Activated naive CD4-positive, alpha-beta T cell treated with anti-CD3 and anti-CD28 coated beads, Interleukin-2, amount 50 U/mL, for 72 hours (primary cell): ENCODE measurements at regions not wholly inside any gene's neighbourhood (a gene's known extent, or its start where the extent isn't known, plus 50 kb on each side); places are given as distances from the start of the nearest gene placed in this dataset.

Experiments
- ATAC-seq, 2 donors: fragments of 150-1000 bp; cut with Tn5 transposase; 2 replicates each; pipeline ENCODE4 v1.10.0; 2021; ENCODE audit warnings: mild to moderate bottlenecking in 2 of 2, moderate library complexity in 2 of 2
- DNase-seq, 2 donors: peaks; one replicate each; pipeline ENCODE4 v3.0.0; 2021 to 2022; ENCODE audit warnings: low spot score in 2 of 2
- H3K27ac Mint-ChIP-seq, 2 donors: one replicate each; pipeline ENCODE4 v1.8.0; 2022; ENCODE audit warnings: mild to moderate bottlenecking in 2 of 2, mixed read lengths in 2 of 2
- H3K36me3 Mint-ChIP-seq, 2 donors: one replicate each; pipeline ENCODE4 v1.8.0; 2022; ENCODE audit warnings: mixed read lengths in 2 of 2
- H3K9me3 Mint-ChIP-seq, 2 donors: one replicate each; pipeline ENCODE4 v1.8.0; 2022; ENCODE audit warnings: mixed read lengths in 2 of 2

DNA sequence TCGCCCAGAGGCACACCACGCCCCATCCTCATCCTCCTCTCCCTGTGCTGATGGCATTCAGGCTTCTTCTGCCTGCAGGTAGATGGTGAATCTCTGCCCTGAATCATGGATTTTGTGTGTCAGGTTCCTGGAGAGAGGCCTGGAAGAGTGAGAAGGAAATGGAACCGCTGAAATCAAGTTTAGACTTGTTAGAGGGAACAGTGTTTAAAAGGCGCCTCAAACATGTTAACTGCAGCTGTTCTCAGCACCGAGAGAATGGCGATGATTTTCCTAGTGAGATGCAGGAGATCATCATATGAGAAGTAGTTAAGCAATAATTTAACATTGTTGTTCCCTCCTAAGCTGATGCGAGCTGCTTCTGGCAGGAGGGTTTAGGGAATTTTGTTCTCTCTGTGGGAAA lies 744.4 kb upstream of the EEF2KMT start:
- Mint-ChIP-seq H3K9me3 (peaks cover 9 to 10% of the 10 kb centered on the region in 2 donors), H3K27ac (no peak overlapping the region), H3K36me3 (no peaks in the 10 kb centered on the region)
- ATAC-seq (no peak), DNase-seq (no peak)

DNA sequence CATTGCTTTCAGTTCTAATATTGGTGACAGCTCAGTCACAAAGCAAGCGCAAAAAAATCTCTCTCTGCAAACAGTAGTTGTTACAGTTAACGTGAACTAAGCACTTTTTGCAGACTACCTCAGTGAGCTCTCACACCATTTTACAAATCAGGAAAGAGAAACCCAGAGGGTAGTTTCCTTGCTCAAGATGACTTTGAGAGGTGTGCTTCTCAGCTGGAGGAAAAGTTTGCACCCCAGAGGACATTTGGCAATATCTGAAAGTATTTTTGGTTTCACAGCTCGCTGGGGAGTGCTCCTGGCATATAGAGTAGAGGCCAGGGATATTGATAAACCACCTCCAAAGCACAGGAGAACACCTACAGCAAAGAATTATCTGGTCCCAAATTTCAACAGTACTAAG lies 741.1 kb upstream of the EEF2KMT start:
- DNase-seq (no peak), ATAC-seq (no peak)
- H3K9me3 Mint-ChIP-seq: peaks cover 20 to 23% of the 10 kb centered on the region in 2 donors
- no peak overlapping the region for H3K27ac Mint-ChIP-seq
- H3K36me3 Mint-ChIP-seq: no peaks in the 10 kb centered on the region

DNA sequence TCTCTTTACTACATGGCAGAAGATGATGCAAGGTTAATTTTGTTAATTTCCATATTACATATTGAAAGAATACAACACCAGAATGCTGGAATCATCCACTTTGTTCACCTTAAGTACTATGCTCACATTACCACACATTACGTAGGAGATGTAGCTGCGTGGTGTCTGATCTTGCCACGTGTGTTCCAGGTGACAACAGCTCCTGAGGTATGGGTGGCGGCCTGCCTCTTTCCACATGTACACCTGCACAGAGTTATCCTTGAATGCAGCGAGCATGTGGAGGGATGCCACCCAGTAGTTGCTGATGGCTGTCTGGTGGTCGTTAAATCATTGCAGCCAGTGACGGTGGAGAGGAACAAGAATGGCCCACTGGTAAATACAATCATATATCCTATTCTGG lies 740.5 kb upstream of the EEF2KMT start:
- ATAC-seq: no peak
- no peak for DNase-seq
- Mint-ChIP-seq H3K9me3 (peaks cover 14 to 18% of the 10 kb centered on the region in 2 donors), H3K27ac (no peak overlapping the region), H3K36me3 (no peaks in the 10 kb centered on the region)

DNA sequence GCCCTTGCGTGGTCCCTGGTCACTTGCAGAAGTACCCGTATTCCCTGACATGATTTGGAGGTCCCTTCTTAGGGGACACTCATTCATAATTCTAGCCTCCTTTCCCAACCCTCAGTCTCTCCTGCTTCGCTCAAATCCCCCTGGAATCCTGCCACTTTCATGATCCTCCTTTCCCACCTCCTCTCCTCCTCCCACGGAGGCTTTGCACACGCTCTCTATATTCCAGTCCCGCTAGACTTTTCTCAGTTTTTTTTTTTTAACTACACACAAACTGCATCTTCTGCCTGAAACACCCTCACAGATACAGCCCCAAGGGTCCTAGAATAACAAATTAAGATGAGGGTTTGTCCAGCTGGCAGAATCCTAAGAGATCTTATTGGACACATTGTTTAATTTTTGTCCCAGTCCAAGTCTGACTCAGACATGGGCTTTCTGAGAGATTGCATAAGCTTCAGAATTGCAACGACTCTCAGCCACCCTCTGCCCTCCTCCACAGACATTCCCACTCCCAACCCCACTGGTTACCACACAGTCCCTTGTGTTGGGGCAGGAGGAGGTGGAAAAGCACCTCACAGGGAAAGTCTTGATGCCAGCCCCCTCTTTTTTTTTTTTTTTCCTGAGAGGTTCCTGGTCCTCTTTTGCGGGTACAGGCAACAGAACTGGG lies 739.5 kb upstream of the EEF2KMT start:
- no peaks in the 10 kb centered on the region for H3K36me3 Mint-ChIP-seq
- DNase-seq (no peak), ATAC-seq (no peak)
- H3K9me3 Mint-ChIP-seq: peaks cover 14 to 18% of the 10 kb centered on the region in 2 donors
- no peak overlapping the region for H3K27ac Mint-ChIP-seq

DNA sequence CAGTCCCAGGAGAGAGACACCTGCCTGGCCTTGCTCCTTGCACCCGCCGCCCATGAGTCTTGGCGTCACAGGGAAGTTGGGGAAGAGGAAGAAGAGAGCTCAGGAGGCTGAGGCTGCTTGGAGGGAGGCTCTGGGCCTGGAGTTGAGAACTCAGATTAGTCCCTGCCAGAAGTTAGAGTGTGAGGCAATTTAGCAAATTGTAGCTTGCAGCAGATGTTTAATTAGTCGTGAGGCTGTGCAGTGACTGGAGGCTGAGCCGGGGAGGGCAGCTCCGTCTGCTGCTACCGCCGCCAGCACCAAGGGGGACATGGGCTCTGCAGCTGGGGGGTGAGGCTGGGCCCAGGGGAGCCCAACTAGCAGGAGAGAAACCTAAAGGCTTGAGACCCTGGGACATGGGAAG lies 738.3 kb upstream of the EEF2KMT start:
- no peak overlapping the region for H3K27ac Mint-ChIP-seq
- DNase-seq (no peak), ATAC-seq (no peak)
- peaks cover 14 to 18% of the 10 kb centered on the region in 2 donors for H3K9me3 Mint-ChIP-seq
- H3K36me3 Mint-ChIP-seq: no peaks in the 10 kb centered on the region

DNA sequence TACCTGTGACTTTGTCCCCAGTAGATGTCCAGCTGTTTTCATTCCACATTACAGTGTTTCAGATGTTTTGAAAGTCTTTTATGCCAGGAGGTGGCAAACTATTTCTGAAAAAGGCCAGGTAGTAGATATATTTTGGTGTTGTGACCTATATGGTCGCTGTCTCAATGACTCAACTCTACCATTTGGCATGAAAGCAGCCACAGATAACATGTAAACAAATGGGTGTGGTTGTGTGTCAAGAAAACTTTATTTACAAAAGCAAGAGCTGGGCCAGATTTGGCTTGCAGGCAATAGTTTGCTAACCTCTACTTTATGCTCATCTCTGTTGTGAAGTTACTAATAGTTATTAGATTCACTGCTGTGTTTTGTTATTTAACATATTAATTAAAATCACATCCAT lies 728.7 kb upstream of the EEF2KMT start:
- Mint-ChIP-seq H3K27ac (no peak overlapping the region), H3K9me3 (peaks cover 3 to 22% of the 10 kb centered on the region in 2 donors), H3K36me3 (no peaks in the 10 kb centered on the region)
- no peak for DNase-seq
- ATAC-seq: no peak

DNA sequence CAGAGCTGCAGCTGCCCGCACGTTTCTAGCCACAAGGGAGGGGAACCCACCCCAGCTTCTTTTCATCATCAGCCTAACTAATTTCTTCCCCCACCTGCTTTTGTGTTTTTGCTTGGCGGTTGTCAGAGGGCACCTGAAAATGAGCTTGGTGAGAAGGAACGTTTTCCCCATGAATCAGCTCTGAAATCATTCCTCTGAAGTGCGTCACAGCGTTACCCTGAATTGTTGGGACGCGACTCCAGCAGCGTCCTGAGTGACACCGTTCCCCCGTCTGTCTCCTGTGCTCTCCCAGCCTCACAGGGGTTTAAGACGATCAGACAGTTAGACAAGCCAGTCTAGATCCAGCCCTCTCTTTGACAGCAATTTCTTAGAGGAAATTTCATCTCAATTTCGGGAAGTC lies 722.9 kb upstream of the EEF2KMT start:
- ATAC-seq (no peak), DNase-seq (no peak)
- no peak overlapping the region for H3K27ac Mint-ChIP-seq
- H3K9me3 Mint-ChIP-seq: peaks cover 10 to 24% of the 10 kb centered on the region in 2 donors
- H3K36me3 Mint-ChIP-seq: no peaks in the 10 kb centered on the region

DNA sequence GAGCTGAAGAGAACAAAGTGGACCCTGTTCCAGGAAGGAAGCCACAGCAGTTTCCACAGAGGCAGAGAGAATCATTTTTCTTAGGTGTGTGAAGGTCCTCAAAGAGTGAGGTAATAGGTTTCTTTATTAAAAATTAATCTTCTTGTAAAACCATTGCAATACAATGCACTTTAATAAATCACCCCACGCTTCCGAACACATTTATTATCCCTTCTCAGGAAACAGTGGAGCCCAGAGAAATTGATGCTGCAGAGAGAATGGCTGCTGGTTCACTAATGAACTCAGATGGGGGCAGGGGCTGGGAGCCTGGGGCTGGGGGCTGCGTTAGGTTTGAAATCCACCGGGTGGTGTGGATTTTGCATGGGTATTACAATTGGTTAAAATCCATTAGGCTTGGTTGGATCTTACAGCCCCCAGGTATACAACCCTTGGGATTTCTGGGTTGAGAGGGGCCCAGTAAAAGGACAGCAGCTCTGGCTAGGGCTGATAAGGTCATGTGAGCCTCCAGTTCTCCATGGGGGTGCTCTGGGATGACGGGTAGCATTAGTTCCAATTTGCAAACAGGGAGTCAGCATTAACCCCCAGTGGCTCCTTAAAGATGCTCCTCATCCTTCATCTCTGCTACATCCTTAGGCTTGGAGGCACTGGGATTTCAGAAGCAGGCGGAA lies 718.1 kb upstream of the EEF2KMT start:
- Mint-ChIP-seq H3K36me3 (no peaks in the 10 kb centered on the region), H3K27ac (no peak overlapping the region), H3K9me3 (peaks cover 12 to 22% of the 10 kb centered on the region in 2 donors)
- DNase-seq: no peak
- no peak for ATAC-seq

DNA sequence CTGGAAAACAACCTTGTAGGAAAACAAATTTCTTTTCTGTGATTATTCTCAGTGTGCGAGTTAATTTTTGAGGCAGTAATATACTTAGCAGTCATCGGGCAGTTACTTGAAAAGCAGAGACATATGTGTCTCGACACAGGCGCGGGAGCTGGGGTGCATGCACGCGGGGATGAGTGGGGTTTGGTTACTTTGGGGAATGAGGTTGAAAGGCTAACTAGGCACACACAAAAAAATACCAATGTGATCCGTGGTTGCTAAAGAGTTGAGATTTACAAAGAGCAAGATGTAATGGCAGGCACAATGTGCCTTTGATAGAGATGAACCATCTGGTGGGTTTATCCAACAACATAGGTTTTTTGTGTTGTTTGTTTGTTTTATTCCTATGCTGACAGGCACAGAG lies 703.8 kb upstream of the EEF2KMT start:
- Mint-ChIP-seq H3K27ac (no peak overlapping the region), H3K9me3 (peaks cover 11 to 23% of the 10 kb centered on the region in 2 donors), H3K36me3 (peaks cover 0 to 9% of the 10 kb centered on the region in 2 donors)
- no peak for DNase-seq
- no peak for ATAC-seq

DNA sequence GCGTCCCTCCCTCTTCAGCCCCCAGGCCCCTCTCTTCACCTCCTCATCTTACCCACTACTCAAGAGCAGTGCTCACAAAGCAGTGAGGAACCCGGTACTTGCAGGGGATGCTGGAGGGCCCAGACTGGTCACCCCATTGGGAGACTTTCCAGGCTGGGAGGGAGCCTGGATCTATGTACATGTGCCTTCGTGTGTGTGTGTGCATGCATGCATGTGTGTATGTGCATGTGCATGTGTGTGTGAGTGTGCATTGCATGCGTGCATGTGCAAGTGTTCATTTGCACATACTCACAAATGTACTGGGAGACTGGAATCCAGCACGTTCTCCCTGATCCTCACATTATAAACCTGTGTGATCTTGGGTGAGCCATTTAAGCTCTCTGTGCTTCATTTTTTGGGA lies 696.0 kb upstream of the EEF2KMT start:
- Mint-ChIP-seq H3K9me3 (peaks cover 9 to 15% of the 10 kb centered on the region in 2 donors), H3K36me3 (no peaks in the 10 kb centered on the region), H3K27ac (no peak overlapping the region)
- no peak for DNase-seq
- ATAC-seq: no peak

DNA sequence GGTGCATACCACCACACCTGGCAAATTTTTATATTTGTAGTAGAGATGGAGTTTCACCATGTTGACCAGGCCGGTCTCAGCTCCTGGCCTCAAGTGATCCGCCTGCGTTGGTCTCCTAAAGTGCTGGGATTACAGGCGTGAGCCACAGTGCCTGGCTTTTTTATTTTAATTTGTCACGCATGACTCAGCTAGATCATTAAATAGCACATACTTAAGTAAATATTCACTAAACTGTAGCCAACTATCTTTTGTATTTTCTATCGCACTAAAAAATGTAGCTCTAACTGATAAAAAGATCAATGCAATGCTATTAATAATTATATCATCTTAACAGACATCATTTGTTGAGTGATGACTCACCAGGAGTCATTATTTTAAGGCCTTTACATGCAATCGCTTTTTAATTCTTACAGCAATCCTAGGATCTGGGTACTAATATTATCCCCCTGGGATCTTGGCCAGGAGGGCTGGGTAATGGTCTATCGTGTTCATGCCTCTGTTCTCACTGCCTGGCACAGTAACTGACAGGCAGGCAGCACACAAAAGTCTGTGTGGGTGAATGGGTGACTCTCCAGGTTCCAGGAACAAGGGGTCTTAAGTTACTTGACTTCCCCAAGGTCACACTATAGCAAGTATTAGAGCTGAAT lies 693.5 kb upstream of the EEF2KMT start:
- H3K9me3 Mint-ChIP-seq: peaks cover 12 to 23% of the 10 kb centered on the region in 2 donors
- no peaks in the 10 kb centered on the region for H3K36me3 Mint-ChIP-seq
- ATAC-seq (no peak), DNase-seq (no peak)
- H3K27ac Mint-ChIP-seq: no peak overlapping the region

DNA sequence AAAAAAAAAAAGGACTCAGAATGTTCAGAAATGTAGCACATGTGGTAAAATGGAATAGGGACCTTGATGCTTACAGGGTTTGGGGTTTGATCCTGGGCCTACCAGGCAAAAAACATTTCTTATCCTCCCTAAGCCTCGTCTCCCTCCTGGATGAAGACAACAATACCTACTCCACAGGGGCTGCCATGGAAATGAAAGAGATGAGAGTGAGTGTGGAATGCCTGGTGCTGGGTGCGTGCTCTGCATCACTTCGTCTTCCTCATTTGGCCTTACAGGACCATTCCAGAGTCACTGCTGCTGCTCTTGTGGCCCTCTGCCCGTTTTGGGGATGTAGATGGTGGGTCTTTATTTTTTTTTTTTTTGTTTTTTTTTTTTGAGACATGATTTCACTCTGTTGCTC lies 692.9 kb upstream of the EEF2KMT start:
- Mint-ChIP-seq H3K9me3 (peaks cover 14 to 23% of the 10 kb centered on the region in 2 donors), H3K36me3 (no peaks in the 10 kb centered on the region), H3K27ac (no peak overlapping the region)
- ATAC-seq (no peak), DNase-seq (no peak)

DNA sequence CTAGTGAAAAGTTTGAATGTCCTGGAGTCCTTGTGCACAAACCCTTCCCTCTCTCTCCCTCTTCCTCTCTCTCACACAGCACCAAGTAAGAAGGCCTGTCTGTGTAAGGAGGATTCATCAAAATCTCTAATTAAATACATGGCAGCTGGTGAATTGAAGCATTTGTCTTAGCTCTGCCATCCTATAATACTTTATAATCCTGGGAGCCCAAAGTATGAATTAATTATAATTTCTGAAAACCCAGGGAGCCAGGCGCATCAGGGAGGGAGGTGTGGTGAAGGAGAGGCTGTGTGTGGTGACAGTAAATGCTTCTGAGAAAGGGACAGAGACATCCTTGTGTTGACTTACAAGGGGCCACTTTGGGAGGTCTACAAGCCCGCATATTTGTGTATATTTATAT lies 691.4 kb upstream of the EEF2KMT start:
- ATAC-seq (no peak), DNase-seq (no peak)
- Mint-ChIP-seq H3K36me3 (no peaks in the 10 kb centered on the region), H3K9me3 (peaks cover 8 to 18% of the 10 kb centered on the region in 2 donors), H3K27ac (no peak overlapping the region)

DNA sequence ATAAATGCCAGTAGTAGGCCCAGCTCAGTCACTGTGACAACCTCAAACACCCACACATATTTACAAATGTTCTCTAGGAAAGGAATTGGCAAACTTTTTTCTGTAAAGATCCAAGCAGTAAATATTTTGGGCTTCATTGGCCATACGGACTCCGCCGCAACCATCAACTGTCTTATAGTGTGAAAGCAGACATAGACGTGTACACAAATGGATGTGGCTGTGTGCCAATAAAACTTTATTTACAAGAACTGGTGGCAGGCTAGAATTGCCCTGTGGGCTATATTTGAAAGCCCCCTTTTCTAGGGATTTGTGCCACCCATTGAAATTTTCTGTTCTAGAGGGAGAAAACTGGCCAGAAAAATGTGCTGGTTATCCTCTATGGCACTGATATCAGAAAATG lies 683.8 kb upstream of the EEF2KMT start:
- ATAC-seq (no peak), DNase-seq (no peak)
- Mint-ChIP-seq H3K9me3 (peaks cover 11 to 26% of the 10 kb centered on the region in 2 donors), H3K27ac (no peak overlapping the region), H3K36me3 (no peaks in the 10 kb centered on the region)

DNA sequence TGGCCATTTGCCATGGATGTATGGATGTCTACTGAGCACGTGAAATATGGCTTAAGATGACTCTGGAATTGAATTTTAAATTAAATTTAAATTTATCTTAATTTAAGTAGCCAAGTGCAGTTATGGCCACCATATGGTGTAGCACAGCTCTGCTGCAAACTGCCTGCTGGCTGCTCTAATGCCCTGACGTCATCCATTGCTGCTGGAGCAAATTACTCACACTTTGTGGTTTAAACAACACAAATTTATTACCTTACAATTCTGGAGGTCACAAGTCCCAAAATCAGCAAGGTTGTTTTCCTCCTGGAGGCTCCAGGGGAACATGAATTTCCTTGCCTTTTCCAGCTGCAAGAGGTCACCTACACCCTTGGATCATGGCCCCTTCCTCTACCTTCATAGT lies 679.3 kb upstream of the EEF2KMT start:
- ATAC-seq (no peak), DNase-seq (no peak)
- H3K27ac Mint-ChIP-seq: no peak overlapping the region
- peaks cover 0 to 15% of the 10 kb centered on the region in 2 donors for H3K9me3 Mint-ChIP-seq
- no peaks in the 10 kb centered on the region for H3K36me3 Mint-ChIP-seq

DNA sequence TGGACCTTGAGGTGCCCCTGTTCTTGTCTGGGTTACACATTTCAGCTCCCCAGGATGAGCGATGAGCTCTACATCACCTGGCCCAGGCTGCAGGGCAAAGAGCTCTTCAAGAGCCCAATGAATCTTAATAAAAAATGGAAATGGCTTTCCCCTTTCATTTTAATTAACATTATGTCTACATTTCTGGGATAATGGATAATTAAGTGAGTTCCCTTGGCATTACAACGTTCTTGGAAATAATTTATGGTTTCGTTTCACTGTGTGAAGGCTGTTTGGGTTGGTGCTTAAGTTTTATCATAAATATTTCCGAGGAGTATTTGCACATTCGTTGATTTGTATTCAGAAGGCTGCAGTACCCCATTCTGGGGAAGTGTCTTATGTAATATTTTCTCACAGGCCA lies 678.3 kb upstream of the EEF2KMT start:
- DNase-seq (no peak), ATAC-seq (no peak)
- H3K36me3 Mint-ChIP-seq: no peaks in the 10 kb centered on the region
- peaks cover under 1 to 15% of the 10 kb centered on the region in 2 donors for H3K9me3 Mint-ChIP-seq
- no peak overlapping the region for H3K27ac Mint-ChIP-seq

DNA sequence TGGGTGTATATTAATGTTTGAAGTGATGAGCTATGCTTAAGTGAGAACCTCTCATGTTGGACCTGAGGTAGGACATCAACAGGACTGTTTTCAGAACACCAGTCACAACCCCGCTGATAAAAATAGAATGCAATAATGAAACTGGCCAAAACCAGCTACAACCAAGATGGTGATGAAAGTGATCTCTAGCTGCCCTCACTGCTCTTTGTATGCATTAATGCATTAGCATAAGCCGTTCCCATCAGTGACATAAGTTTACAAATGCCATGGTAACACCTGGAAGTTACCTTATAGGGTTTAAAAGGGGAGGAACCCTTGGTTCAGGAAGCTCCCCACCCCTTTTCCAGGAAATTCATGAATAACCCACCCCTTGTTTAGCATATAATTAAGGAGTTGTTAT lies 672.5 kb upstream of the EEF2KMT start:
- no peak overlapping the region for H3K27ac Mint-ChIP-seq
- no peak for DNase-seq
- H3K9me3 Mint-ChIP-seq: peaks cover 10 to 26% of the 10 kb centered on the region in 2 donors
- no peaks in the 10 kb centered on the region for H3K36me3 Mint-ChIP-seq
- no peak for ATAC-seq

DNA sequence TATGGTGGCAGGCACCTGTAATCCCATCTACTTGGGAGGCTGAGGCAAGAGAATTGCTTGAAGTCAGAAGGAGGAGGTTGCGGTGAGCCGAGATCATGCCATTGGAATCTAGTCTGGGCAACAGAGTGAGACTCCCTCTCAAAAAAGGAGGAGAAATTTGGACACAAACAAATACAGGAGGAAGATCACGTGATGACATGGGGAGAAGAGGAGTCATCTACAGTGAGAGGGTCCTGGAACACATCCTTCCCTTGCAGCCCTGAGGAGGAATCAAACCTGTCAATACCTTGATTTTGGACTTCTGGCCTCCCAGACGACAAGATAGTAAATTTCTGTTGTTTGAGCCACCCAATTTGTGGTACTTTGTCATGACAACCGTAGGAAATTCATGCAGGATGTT lies 671.9 kb upstream of the EEF2KMT start:
- no peak for DNase-seq
- Mint-ChIP-seq H3K36me3 (no peaks in the 10 kb centered on the region), H3K27ac (no peak overlapping the region), H3K9me3 (peaks cover 10 to 26% of the 10 kb centered on the region in 2 donors)
- ATAC-seq: no peak
